ENCODE measurements at regions not wholly inside any gene's neighbourhood (a gene's known extent, or its start where the extent isn't known, plus 50 kb on each side); places are given as distances from the start of the nearest gene placed in this dataset.
"Not testable (repeated sequence)": the region's sequence is repeated elsewhere in the genome, so short reads cannot be mapped to it uniquely, and the experiment has no call there.

GRCh38 chr10:36488579-36488978 is 636.8 kb upstream of the ANKRD30A start:
- DNase-seq (ENCODE audit: low read depth, low spot score): no peak
- H3K4me3 ChIP-seq (ENCODE audit: low read length): no peak overlapping the region

- DNase-seq (ENCODE audit: low read depth, low spot score): no peak
- no peak overlapping the region for H3K4me3 ChIP-seq (ENCODE audit: low read length)
These were observed 646.3 kb upstream of the ANKRD30A start for GRCh38 chr10:36479073-36479472.

GRCh38 chr10:36476399-36476798 is 649.0 kb upstream of the ANKRD30A start:
- no peak overlapping the region for H3K4me3 ChIP-seq (ENCODE audit: low read length)
- DNase-seq (ENCODE audit: low read depth, low spot score): no peak

DNA sequence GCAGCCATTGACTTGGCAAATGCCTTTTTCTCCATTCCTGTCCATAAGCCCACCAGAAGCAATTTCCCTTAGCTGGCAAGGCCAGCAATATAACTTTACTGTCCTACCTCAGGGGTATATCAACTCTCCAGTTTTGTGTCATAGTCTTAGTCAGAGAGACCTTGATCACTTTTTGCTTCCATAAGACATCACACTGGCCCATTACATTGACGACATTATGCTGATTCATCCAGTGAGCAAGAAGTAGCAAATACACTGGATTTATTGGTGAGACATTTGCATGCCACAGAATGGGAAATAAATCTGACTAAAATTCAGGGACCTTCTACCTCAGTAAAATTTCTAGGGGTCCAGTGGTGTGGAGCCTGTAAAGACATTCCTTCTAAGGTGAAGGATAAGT is 649.7 kb upstream of the ANKRD30A start:
- H3K4me3 ChIP-seq (ENCODE audit: low read length): no peak overlapping the region
- no peak for DNase-seq (ENCODE audit: low read depth, low spot score)

DNA sequence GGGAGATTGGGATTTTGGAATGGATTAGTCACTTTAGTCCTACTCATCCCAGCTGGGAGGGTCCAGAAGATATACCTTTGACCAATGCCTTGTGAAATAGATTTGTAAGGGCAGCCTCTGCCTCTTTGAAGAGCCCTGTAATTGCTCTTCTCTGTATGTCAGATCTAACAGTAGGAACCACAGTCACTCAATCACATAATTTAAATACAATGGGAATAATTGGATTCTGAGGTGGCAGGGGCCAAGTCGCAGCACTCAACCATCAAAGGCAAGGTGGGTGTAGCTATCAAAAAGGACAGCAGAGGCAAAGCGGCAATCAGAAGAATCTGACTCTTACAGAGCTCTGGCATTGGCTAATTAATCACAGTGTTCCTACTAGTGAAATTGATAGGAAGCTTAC is 650.9 kb upstream of the ANKRD30A start:
- no peak for DNase-seq (ENCODE audit: low read depth, low spot score)
- H3K4me3 ChIP-seq (ENCODE audit: low read length): no peak overlapping the region

DNA sequence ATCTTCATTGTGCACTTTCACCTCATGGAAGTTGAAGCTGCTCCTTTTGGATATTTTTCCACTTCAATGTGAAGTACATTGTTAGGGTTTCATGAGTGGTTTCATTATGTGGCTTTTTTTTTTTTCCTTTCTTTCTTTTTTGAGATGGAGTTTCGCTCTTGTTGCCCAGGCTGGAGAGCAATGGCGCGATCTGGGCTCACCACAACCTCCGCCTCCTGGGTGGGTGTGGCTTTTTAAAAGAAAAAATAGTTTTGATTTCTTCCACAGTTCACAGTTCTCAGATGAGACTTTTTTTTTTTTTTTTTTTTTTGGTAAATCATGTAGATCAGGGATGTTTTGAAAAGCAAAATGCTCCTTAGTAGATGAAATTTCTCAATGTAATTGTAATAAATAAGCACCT is 652.3 kb upstream of the ANKRD30A start:
- H3K4me3 ChIP-seq (ENCODE audit: low read length): no peak overlapping the region
- no peak for DNase-seq (ENCODE audit: low read depth, low spot score)

DNA sequence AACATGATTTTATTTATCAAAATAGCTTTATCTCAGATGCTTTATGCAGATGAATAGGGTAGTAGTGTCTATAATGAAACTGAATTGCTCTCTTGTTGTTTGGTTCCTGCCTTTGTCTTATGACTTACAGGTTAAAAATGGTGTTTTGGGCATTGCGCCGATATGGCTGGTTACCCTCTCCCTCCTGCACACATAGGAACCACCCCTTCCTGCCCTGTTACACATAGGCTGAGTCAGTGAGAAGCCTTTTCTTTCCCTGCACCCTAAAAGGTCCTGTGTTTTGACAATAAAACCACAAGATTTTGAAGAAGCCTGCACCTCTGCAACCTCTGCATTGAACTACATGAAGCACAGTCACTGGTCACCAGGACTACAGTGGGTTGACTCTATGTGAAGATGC is 655.8 kb upstream of the ANKRD30A start:
- DNase-seq (ENCODE audit: low read depth, low spot score): no peak

GRCh38 chr10:36468620-36469019 is 656.8 kb upstream of the ANKRD30A start:
- no peak for DNase-seq (ENCODE audit: low read depth, low spot score)
- no peak overlapping the region for H3K4me3 ChIP-seq (ENCODE audit: low read length)

More for the DNA sequence above, 655.8 kb upstream of the ANKRD30A start:
- H3K4me3 ChIP-seq (ENCODE audit: low read length): no peak overlapping the region

GRCh38 chr10:36465604-36466379 is 659.6 kb upstream of the ANKRD30A start:
- DNase-seq (ENCODE audit: low read depth, low spot score): no peak
- H3K4me3 ChIP-seq (ENCODE audit: low read length): no peak overlapping the region

- H3K4me3 ChIP-seq (ENCODE audit: low read length): no peak overlapping the region
These were observed 661.1 kb upstream of the ANKRD30A start for GRCh38 chr10:36464291-36464690.

DNA sequence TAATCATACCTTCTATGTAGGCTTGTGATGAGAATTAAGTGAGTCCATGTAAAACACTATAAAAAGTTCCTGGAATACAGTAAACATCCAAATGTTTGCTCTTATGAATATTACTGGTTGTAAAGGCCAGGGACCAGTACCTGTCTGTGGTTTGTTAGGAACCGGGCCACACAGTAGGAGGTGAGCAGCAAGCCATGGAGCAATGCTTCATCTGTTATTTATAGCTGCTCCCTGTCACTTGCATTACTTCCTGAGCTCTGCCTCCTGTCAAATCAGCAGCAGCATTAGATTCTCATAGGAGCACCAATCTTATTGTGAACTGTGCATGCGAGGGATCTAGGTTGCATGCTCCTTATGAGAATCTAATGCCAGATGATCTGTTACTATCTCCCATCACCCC is 662.0 kb upstream of the ANKRD30A start:
- H3K4me3 ChIP-seq (ENCODE audit: low read length): no peak overlapping the region
- DNase-seq (ENCODE audit: low read depth, low spot score): no peak

More at GRCh38 chr10:36464291-36464690, 661.1 kb upstream of the ANKRD30A start:
- DNase-seq (ENCODE audit: low read depth, low spot score): no peak

GRCh38 chr10:36462194-36462593 is 663.2 kb upstream of the ANKRD30A start:
- DNase-seq (ENCODE audit: low read depth, low spot score): no peak
- H3K4me3 ChIP-seq (ENCODE audit: low read length): no peak overlapping the region

DNA sequence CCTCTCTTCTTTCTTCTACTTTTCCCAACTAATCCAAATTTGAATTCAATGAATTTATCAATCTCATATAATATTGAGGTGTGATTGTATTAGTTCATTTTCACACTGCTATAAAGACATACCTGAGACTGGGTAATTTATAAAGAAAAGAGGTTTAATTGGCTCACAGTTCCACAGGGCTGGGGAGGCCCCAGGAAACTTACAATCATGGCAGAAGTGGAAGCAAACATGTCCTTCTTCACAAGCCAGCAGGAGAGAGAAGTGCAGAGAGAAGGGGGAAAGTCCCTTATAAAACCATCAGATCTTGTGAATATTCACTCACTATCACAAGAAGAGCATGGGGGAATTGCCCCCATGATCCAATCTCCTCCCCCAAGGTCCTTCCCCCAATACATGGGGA is 667.0 kb upstream of the ANKRD30A start:
- H3K4me3 ChIP-seq (ENCODE audit: low read length); DNase-seq (ENCODE audit: low read depth, low spot score): not testable (repeated sequence)

- DNase-seq (ENCODE audit: low read depth, low spot score): no peak
- no peak overlapping the region for H3K4me3 ChIP-seq (ENCODE audit: low read length)
These were observed 667.6 kb upstream of the ANKRD30A start for GRCh38 chr10:36457751-36458150.

GRCh38 chr10:36455526-36456133 is 669.8 kb upstream of the ANKRD30A start:
- no peak overlapping the region for H3K4me3 ChIP-seq (ENCODE audit: low read length)
- no peak for DNase-seq (ENCODE audit: low read depth, low spot score)

DNA sequence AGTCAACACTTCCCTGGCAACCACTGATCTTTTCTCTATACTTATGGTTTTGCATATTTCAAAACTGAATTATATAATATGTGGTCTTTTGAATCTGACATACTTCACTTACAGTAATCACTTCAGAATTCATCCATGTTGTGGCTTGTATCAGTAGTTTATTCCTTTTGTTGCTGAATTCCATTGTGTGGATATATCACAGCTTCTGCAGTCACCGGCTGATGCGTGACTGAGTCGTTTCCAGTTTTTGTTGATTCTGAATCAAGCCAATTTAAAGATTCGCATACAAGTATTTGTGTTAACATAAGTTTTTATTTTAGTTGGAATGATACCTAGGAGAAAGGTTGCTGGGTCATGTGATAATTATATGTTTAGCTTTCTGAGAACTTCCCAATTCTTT is 672.5 kb upstream of the ANKRD30A start:
- no peak overlapping the region for H3K4me3 ChIP-seq (ENCODE audit: low read length)
- DNase-seq (ENCODE audit: low read depth, low spot score): no peak

DNA sequence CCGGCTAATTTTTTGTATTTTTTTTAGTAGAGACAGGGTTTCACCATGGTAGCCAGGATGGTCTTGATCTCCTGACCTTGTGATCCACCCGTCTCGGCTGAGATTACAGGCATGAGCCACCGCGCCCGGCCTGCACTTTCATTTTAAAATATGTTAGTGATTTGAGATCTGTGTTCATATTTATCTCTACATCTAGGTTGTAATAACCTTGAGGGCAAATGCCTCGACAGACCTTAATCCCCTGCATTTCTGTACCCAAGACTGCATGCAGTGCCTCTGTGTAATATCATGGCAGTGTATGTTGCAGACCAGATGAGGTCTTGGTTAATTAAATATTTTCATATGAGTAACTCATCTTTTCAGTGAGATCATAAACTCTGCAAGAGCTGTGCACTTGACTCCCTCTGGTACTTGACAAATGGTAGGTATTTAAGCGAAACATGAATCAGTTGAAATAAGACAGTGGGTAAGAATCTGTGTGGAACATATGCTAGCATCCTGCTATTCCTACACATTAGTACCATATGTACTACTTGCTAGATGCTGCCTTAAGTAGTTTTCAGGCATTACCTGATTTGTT is 673.9 kb upstream of the ANKRD30A start:
- no peak for DNase-seq (ENCODE audit: low read depth, low spot score)

DNA sequence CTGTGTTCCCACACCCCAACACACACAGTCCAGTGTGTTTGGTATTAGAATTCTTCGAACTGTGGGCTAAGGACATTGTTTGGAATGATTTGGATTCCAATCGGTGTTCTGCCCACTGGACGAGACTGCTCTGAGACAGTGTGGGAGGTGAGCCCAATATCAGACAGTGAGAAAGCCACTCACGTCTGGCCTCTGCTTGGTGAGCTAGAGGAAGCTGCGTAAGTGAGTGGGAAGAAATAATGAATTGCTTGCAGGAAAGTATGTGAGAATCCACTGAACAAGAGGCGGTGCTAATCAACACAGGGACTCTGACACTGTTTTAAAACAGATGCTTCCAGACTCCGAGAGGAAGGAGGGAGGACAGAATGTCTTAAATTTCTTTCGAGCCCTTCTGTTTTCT is 675.0 kb upstream of the ANKRD30A start:
- no peak for DNase-seq (ENCODE audit: low read depth, low spot score)
- H3K4me3 ChIP-seq (ENCODE audit: low read length): no peak overlapping the region

More for the DNA sequence above, 673.9 kb upstream of the ANKRD30A start:
- no peak overlapping the region for H3K4me3 ChIP-seq (ENCODE audit: low read length)

DNA sequence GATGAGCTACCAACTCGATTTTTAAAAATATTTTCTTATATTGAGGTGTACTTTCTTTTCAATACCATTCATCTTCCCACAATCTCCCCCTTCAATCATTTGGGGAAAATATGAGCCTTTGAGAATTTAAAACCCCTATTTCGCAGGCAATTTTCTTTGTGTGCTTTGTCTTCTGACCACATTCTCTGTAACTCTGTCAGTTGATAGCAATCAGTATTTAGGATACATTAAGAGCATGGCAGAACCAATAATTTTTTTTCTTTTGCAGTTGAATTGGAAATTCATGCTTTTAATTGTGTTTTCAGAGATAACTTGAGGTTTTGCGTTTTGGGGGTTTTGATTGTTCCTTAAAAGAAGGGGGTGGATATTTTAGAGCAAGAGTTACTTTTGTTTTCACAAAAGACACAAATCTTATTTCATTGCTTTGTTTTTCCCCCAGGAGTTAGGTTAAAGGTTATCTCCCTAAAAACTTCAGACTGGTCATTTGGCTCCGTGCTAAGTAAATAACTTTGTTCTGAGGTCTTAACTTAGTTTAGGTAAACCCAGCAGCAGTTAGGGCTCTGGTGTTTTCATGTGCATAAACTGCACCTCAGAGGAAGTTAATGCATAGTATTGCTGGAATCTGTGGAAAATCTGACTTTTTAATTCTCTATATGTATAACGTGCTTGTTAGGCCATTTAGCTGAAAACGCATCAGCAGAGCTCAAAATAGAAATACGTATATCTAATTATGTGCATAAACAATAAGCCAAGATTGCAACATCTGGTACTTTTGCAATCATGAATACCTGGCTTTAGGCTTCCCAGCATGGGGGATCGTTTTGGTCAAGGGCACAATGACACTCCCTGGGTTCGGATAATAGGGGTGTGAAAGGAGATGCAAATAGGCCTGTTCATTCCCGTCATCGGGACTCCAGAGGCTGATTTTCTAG is 676.4 kb upstream of the ANKRD30A start:
- no peak for DNase-seq (ENCODE audit: low read depth, low spot score)
- H3K4me3 ChIP-seq (ENCODE audit: low read length): no peak overlapping the region

Data from Jurkat, Clone E6-1 (cell line).